GM18873 (cell line): ENCODE measurements at regions not wholly inside any gene's neighbourhood (a gene's known extent, or its start where the extent isn't known, plus 50 kb on each side); places are given as distances from the start of the nearest gene placed in this dataset.

ENCODE experiments used
- ATAC-seq: cut with Tn5 transposase; IDR thresholded peaks from one replicate; pipeline ENCODE4 v1.9.1; 2021; ENCODE audit warnings: mild to moderate bottlenecking, moderate library complexity, moderate number of reproducible peaks; ENCODE audit not compliant: unreplicated experiment, low FRiP score

GRCh38 chr12:126488806-126489205, 1423.6 kb downstream of the AACS start:
- ATAC-seq = no peak

GRCh38 chr12:126492181-126492580, 1426.9 kb downstream of the AACS start:
- ATAC-seq = no peak

- no peak for ATAC-seq
These were observed 1428.3 kb downstream of the AACS start for GRCh38 chr12:126493366-126494108.

- no peak for ATAC-seq
These were observed 1431.0 kb downstream of the AACS start for GRCh38 chr12:126496201-126496600.

- ATAC-seq = no peak
These were observed 1441.4 kb downstream of the AACS start for GRCh38 chr12:126506426-126507182.

- no peak for ATAC-seq
These were observed 1442.0 kb downstream of the AACS start for GRCh38 chr12:126507231-126507630.

- no peak for ATAC-seq
These were observed 1444.3 kb downstream of the AACS start for GRCh38 chr12:126509572-126509971.

- no peak for ATAC-seq
These were observed 1445.4 kb downstream of the AACS start for GRCh38 chr12:126510630-126511029.

GRCh38 chr12:126512916-126513913, 1448.0 kb downstream of the AACS start:
- no peak for ATAC-seq

- no peak for ATAC-seq
These were observed 1453.5 kb downstream of the AACS start for GRCh38 chr12:126518596-126519200.

GRCh38 chr12:126519833-126520232, 1454.6 kb downstream of the AACS start:
- no peak for ATAC-seq

- ATAC-seq = no peak
These were observed 1458.7 kb downstream of the AACS start for GRCh38 chr12:126523891-126524290.

- no peak for ATAC-seq
These were observed 1469.3 kb downstream of the AACS start for GRCh38 chr12:126534495-126534894.

- no peak for ATAC-seq
These were observed 1469.7 kb downstream of the AACS start for GRCh38 chr12:126534942-126535341.

- ATAC-seq = no peak
These were observed 1470.7 kb downstream of the AACS start for GRCh38 chr12:126535971-126536370.

- ATAC-seq = no peak
These were observed 1472.8 kb downstream of the AACS start for GRCh38 chr12:126537961-126538530.

GRCh38 chr12:126538888-126539287, 1473.7 kb downstream of the AACS start:
- no peak for ATAC-seq

- ATAC-seq = no peak
These were observed 1480.2 kb downstream of the AACS start for GRCh38 chr12:126545411-126545810.

- no peak for ATAC-seq
These were observed 1482.7 kb downstream of the AACS start for GRCh38 chr12:126547905-126548304.

- ATAC-seq = no peak
These were observed 1486.6 kb downstream of the AACS start for GRCh38 chr12:126551869-126552268.
